NCI-H146 (cell line): ENCODE measurements at regions not wholly inside any gene's neighbourhood (a gene's known extent, or its start where the extent isn't known, plus 50 kb on each side); places are given as distances from the start of the nearest gene placed in this dataset.

Source experiments
- DNase-seq: peaks from one replicate; lab custom pipeline; 2025; lab: John Stamatoyannopoulos, UW

DNA sequence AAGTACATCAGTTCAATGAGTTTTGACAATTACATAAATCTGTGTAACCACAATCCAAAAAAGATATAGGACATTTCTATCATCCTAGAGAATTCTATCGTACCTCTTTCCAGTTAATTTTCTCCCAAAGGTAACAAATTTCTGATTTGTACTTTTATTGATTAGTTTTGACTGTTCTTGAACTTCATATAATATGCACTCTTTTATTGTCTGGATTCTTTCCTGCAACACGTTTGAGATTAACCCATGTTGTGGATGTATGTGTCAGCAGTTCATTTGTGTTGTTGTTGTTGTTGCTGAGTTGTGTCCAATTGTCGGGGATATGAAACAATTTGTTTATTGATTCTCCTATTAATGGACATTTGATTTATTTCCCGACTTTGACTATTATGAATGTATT is 145.9 kb upstream of the WDR11 start:
- no peak for DNase-seq

DNA sequence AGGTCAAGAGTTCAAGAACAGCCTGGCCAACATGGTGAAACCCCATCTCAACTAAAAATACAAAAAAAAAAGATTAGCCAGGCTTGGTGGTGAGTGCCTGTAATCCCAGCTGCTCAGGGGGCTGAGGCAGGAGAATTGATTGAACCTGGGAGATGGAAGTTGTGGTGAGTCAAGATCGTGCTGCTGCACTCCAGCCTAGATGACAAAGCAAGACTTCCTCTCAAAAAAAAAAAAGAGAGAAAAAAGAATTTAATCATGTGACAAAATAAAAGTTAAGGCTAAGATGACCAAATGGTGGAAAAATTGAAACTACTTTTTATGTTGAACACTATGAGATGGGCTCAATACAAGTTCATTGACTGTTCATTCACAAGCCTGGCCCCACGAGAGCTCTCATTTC is 141.1 kb upstream of the WDR11 start:
- no peak for DNase-seq

DNA sequence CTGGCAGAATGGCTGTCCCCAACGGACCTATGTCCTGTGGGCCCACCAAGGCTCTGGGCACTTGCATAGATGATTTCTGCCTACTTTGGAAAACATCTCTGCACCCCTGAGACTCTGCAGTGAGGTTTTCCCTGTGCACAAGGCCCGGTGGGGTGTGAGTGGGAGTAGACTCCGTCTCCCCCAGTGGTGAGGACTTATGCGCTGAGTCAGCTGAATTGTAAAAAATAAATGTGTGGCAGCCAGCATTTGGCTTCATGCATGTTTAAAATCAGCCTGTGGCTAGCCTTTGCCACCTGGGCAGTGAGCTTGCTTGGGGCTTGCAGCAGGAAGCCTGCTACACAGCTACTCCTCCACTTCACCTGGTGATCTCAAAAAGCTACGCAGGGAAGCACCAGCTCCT is 139.3 kb upstream of the WDR11 start:
- DNase-seq, result no peak

DNA sequence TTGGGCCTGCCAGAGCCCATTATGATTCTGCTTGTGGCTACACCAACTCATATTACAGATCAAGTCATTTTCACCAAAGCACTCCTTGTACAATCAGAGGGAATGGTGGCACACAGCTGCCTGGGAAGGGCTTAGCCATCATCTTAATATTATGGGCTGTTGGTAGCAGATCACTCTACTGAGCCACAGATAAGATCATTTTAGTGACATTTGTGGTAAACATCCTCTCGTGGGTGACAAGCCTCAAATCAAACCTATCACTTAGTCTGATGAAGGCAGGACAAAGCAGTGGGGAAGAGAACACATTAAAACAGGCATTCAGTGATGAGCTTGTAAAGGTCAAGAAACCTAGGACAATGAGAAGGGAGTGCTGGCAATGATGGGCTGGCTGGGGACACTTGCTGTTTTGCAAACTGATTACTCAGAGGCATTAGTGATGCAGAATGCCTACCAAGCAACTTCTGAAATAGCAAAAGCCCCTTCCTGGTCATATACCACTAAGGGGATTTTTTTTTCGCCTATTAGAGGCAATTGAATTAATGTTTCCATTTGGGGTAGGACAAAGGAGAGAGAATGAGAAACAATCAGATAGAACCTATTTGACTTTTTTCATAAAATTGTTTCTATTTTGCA is 137.5 kb upstream of the WDR11 start:
- DNase-seq, result no peak

DNA sequence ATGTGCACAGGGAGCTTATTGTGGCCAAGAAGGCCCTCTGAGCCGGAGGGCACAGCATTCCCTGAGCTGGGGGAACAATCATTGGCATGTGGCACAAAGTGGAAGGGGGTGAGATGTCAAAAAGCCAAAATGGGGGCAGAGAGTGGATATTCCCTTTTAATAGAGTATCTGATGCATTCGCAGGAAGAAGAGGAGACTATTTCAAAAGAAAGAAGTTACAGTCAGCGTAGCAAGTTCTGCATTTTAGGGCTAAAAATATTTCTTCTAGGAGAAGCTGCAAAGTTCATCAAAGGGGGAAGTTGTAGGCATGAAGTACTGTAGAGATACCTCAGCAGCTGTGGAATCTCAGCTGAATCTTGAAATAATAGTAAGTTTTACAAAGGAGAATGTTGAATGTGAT is 136.0 kb upstream of the WDR11 start:
- no peak for DNase-seq

DNA sequence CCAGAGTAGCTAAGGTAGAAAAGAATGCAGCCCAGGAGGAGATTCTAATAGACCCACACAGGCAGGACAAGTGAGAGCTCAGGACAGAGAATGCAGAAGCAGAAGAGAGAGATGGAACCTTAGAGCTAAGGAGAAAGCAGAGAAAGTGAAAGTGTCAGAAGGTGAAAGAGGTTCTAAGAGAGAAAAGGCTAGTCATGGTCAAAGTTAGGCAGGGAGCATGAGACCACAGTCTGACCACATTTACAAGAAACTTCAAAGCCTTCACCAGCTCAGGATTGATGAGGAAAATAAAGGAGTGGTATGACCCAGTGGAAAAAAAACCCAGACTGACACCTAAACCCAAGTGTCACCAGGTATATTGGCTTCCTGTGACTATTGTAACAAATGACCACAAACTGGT is 131.8 kb upstream of the WDR11 start:
- DNase-seq, result no peak

DNA sequence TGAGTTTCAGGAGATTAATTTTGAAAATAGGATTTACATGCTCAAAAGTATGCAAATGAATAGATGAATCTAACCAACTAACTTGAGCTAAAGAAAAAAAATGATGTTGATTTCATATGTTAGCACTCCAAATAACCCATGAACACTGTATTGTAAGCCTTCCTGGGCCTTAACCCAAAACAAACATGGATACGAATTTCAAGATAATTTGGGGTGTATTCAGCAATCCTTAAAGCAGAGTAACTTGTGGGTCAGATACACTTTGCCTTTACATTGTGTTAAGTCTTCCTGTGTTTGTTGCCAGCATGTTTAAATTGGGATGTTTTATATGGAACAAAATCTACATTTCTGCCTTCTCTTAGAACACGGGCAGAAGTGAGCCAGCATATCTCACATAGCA is 124.2 kb upstream of the WDR11 start:
- no peak for DNase-seq

DNA sequence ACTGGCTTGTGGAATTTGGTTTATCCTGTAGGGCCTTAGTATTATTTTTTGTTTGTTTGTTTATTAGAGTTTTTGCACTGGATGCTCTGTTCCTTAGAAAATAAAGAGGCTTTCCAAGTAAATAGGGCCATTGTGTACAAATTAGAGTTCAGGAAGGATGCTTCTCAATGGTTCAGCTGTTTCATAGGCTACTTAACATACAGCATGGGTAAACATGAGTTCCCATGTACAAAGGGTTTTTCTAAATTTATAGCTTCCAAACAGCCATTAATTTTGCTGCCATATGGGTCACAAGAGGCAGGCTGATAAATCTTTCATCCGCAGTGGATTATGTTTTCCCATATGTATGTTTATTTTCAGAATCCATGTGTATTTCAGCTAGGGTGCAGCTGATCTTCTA is 121.6 kb upstream of the WDR11 start:
- DNase-seq, result no peak

DNA sequence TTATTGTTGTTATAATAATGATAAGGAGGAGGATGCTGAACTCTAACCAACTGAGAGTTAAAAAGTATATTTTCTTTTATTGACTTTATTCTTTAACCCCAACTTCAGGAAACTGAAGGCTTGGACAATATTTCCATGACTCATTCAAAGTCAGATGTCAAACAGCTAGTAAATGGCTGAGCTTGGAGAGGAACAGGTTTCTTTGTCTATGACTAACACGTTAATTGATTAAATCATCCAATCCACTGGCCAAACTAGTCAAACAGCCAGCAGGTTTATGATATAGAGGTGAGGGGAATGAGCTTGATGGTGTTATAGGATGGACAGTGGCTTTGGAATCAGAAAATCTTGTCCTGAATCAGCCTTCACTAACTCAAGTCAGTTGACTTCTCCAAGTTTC is 119.1 kb upstream of the WDR11 start:
- peak; percentile 13 for DNase-seq

DNA sequence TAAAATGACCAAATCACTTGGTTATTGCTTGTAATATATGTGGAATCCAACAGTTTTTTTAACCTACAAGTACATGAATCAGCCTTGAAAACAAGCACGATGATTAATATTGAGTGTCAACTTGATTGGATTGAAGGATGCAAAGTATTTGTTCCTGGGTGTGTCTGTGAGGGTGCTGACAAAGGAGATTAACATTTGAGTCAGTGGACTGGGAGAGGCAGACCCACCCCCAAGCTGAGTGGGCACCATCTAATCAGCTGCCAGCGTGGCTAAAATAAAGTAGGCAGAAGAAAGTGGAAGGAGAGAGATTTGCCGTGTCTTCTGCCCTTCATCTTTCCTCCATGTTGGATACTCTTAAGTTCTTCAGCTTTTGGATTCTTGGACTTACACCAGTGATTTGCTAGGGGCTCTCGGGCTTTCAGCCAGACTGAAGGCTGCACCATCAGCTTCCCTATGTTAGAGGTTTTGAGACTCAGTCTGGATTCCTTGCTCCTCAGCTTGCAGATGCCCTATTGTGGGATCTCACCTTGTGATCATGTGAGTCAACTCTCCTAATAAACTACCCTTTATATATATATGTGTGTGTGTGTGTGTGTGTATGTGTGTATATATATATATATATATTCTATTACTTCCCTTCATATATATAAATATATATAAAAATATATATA is 118.4 kb upstream of the WDR11 start:
- DNase-seq, result peak; percentile 4

DNA sequence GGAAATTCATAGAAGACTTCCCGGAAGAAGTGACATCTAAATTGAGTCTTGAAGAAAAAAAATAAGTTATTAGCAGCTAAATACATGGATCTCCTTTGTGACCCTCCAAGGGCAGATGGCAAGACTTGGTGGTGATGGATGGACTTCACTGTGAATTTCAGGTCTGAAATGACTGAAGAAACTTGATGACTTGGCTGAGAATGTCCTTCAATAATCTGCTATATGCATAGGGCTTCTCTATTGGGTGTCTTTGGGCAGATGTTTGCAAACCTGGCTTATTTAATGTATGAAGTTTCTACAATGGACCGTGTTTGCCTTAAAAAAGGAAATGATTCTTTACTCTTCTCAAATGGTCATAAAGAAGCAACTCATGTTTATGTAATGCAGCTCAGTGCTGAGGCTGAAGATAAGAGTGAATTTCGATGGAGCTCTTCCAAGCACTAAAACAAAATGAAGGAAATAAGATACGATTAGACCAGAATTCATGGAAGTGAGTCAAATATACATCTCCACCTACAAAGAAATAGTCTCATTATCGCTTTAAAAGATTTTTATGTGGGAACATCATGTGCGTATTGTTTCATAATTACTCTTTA is 116.6 kb upstream of the WDR11 start:
- DNase-seq, result no peak

DNA sequence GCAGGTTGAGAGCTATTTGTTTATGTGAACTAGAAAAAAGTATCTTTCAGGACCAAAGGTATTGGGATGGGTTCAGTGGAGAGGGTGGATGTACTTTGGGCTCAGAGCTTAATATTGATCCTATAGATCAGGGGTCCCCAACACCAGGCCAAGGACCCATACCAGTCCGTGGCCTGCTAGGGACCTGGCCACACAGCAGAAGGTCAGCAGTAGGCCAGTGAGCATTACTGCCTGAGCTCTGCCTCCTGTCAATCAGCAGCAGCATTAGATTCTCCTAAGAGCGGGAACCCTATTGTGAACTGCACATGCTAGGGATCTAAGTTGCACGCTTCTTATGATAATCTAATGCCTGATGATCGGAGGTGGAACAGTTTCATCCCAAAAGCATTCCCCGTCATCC is 115.8 kb upstream of the WDR11 start:
- DNase-seq, result no peak

DNA sequence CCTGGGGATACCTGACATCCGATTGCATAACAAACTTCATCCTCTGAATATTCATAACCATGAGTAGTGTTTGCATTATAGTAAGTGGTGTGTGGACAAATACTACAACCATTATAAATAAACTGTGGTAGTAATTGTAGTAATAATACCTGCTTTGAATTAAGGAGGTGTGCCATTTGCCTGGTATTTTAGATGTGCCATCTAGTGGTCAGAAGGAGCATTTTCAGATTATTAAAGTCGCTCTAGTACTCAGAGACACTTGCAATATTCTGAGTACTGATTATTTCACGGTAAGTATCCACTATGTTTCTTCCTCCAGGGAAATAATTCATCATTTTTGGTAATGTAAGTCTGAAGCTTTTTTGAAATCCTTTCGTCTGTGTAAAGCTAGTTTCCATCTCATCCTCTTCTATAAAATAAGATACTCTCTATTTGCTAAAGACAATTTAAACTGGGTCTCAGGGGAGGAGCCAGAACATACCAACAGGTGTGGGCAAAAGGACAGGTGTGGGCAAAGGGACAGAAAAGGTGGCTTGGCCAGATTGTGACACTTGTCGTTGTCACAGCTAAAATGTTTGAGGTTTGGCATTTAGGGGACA is 115.3 kb upstream of the WDR11 start:
- DNase-seq, result peak; percentile 42

DNA sequence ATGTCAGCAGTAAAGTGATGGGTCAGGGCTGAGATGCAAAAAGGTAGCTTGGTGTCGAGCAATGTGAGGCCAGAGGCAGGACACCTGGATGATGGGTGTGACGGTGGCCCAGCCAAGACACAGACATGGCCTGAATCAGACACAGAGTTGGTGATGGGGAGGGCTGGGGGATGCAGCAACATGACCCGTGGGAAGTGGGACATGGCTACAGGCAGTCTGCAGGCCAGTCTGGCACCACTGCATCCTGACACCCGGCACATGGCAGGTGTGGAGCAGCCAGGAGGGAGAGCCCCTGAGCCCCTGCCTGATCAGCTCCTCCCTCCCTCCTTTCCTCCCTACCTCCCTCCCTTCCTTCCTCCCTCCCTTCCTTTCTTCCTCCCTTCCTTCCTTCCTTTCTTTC is 114.8 kb upstream of the WDR11 start:
- no peak for DNase-seq

DNA sequence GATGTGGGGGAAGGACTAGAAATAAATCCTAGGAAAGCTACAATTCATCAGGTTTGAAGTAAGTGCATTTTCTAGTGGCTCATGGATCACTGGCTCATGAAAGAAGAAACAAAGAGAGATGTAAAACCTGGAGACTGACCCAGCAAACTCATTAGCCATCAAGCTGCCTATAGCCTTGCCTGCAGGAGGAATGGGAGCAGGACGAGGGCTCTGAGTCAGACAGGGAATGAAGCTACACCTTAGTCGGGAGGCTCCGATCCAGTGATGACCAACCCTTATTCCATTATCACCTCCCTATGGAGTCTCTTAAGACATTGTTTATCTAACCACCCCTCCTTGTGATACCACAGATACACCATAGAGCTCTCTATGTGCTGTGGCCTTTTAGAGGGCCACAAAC is 112.5 kb upstream of the WDR11 start:
- DNase-seq, result no peak

DNA sequence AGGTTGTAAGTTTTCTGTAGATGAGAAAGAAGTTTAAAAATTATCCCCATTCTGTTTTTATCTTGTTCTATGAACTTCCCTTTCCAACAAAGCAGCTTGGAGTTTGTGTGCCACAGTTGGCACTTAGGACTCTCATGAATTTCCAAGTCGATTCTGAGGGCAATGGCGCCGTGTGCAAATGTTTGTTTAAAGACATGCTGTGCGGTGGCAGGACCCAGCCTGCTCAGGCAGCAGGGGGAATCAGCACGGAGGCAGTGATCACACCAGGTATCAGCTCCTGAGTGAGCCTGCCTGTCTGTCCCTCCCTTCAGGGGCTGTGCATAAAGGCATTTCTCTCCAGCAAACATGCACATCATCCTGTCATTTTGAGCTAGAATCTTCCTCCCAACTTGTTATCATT is 109.8 kb upstream of the WDR11 start:
- DNase-seq, result peak; percentile 97

DNA sequence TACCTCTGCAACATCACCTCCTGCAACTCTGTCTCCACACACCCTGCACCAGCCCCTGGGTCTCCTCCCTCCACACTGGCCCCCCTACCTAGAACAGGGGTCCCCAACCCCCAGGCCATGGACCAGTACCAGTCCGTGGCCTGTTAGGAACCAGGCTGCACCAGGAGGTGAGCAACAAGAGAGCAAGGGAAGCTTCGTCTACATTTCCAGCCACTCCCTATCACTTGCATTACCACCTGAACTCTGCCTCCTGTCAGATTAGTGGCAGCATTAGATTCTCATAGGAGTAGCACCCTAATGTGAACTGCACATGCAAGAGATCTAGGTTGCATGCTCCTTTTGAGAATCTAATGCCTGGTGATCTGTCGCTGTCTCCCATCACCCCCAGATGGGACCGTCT is 108.8 kb upstream of the WDR11 start:
- no peak for DNase-seq

DNA sequence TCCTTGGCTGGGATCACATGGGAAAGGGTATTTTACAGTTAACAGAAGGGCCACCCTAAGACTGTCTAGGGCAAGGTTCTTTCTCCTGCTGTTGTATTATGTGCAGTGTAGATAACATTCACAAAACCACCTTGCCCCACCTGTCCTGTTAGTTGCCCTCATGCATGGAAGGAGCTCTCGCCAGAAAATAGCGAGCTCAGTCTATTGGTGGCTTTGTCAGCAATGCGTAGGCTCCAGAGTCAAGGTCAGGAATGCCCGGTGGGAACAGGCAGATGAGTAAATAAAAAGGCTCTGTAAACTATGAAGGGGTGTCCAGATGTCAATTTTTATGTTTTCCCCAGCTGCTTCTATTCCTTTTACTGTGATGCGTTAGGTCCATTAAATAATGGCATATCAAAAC is 107.1 kb upstream of the WDR11 start:
- peak; percentile 97 for DNase-seq

DNA sequence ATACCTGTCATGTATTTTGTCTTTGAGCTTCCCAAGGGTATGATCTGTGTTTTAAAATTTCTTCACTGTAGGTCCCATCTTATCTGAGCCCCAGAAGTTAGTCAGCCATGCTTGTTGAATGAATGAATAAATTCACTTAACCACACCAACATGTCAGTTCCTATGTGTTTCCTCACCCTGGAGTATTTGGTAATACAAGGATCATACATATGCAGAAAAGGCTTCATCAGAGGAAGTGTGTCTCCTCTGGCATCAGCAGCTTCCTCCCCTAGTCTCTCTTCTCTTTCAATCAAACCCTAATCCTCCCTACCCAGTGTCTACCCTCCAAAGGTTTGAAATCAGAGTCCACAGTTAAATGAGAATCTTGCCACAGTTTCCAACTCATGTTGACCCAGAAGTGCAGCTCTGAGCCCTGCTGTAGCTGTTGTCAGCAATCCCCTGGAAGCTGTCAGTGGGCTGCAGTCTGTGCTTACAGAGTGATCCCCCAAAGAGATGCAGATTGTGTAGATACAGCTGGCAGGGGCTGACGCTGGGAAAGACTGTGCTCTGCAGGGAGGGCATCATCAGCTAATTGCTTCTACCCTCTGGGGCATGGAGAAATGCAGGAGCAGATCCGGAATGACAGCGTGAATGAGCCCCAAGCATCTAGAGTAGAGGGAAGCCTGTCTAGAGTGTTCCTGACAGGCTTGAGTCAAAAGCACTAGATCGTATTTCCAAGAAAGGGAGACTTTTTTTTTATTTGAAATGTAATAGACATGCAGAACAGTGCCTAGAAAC is 105.0 kb upstream of the WDR11 start:
- peak; percentile 69 for DNase-seq

DNA sequence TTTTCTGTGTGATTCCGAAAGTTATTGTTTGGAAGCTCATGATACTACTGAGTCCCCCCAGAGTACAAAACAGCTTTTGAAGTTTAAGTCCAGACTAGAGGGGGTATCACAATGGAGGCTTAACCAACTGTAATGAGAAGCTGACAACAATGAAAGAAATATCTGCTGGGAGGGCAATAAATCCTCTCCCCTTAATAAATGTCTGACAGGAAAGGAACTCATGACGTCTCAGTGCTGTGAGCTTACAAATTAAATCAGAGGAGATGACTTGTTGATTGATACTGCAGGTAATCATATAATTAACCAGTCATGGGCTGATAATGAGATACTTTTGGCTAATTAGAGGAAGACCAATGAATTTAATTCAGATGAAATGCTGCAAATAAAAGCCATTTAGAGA is 102.6 kb upstream of the WDR11 start:
- DNase-seq, result no peak

DNA sequence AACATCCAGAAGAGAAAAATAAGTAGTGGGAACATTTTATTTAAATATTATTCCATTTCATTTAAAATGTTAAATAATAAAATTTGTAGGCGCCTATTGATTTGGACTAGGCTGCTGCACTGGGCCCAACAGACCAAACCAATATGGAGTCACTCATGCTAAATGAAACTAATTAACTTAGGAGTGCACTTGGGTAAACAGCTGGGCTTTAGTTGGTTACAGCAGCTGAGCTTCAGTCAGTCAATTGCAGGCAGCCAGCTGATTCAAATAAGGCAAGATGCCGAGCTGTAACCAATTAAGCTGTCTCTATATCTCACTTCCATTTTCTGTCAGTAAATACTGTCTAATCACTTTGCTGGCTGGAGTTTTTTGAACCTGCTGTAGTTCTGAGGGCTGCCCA is 102.1 kb upstream of the WDR11 start:
- peak; percentile 52 for DNase-seq

DNA sequence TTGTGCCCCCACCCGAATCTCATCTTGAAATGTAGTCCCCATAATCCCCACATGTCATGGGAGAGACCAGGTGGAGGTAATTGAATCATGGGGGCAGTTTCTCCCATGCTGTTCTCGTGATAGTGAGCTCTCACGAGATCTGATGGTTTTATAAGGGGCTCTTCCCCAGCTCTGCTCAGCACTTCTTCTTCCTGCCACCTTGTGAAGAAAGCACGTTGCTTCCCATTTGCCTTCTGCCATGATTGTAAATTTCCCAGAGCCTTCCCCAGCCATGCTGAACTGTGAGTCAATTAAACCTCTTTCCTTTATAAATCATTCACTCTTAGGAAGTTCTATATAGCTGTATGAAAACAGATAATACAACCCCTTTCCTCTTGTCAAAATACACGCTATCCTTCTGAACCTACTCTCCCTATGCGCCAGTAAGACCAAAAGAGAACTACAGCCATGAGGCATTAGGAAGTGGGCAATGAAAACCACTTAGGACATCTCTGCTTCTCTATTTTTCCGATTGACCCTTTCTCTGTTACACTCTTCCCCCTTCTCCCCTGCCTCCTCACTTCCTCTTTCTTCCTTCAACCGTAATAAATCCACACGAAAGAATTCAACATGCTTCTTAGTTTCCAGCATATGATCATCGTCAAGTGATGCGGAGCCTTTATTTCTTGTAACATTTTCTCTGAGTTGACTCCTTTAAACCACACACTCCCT is 101.2 kb upstream of the WDR11 start:
- DNase-seq, result no peak
